ENCODE measurements at regions not wholly inside any gene's neighbourhood (a gene's known extent, or its start where the extent isn't known, plus 50 kb on each side); places are given as distances from the start of the nearest gene placed in this dataset.

- no peaks in the 10 kb centered on the region for H3K27me3 ChIP-seq (ENCODE audit: insufficient read depth)
- H3K27ac ChIP-seq (ENCODE audit: low read depth in 2 of 2, low read length in 1 of 2) = peak overlapping the region in 1 of 2 experiments; percentile 62; a peak in 2 of 4 replicates
- H3K9me3 ChIP-seq = no peaks in the 10 kb centered on the region
- H3K4me1 ChIP-seq (ENCODE audit: control insufficient read depth in 1 of 2, insufficient read depth in 2 of 2, low read depth in 1 of 2, low read length in 1 of 2) = peaks cover 0 to 47% of the 10 kb centered on the region in 2 experiments; a peak in 2 of 4 replicates
- H4K20me1 ChIP-seq (ENCODE audit: insufficient read depth) = no peaks in the 10 kb centered on the region
- no peak overlapping the region for H2AFZ ChIP-seq (ENCODE audit: low read depth)
- H3F3A ChIP-seq (replicated peaks; ENCODE audit: insufficient read depth) = no peaks in the 10 kb centered on the region
- CTCF ChIA-PET = interaction anchor here (1.1 kb wide), 2 partner anchors 14 to 492 kb away, joined by 3 read pairs; no protein-coding TSS in a partner anchor
- DNase-seq = no peak
- H3K9me2 ChIP-seq = no peaks in the 10 kb centered on the region
- TF ChIP-seq FOSL2 (IDR thresholded peaks at IDR 0.05; ENCODE audit: borderline replicate concordance, low read depth) (no peak), MXI1 (IDR thresholded peaks at IDR 0.05; ENCODE audit: low read depth, low read length) (0 out of 2 replicates have a peak, but pooled peaks have one; percentile 20), EP300 (IDR thresholded peaks at IDR 0.05; ENCODE audit: borderline replicate concordance in 1 of 2, low read depth in 1 of 2, low read length in 1 of 2) (peak in 1 of 2 experiments; percentile 18; a peak in 1 of 4 replicates), FOXM1 (IDR thresholded peaks at IDR 0.05; ENCODE audit: low read depth) (no peak), IRF3 (IDR thresholded peaks at IDR 0.05; ENCODE audit: low read depth, low read length) (no peak), FOXJ3 (CRISPR knock-in tag; IDR thresholded peaks at IDR 0.05) (no peak), TAF1 (IDR thresholded peaks at IDR 0.05; ENCODE audit: borderline replicate concordance, low read depth, low read length) (no peak), TCF12 (IDR thresholded peaks at IDR 0.05) (no peak), TEAD4 (IDR thresholded peaks at IDR 0.05; ENCODE audit: borderline replicate concordance, insufficient read depth) (no peak), RFX5 (IDR thresholded peaks at IDR 0.05; ENCODE audit: low read length) (no peak), YY1 (IDR thresholded peaks at IDR 0.05; ENCODE audit: low read depth) (no peak), NFIC (IDR thresholded peaks at IDR 0.05; ENCODE audit: borderline replicate concordance) (no peak)
- no peak overlapping the region for H3K9ac ChIP-seq
- WGBS (ENCODE audit: low lambda C conversion rate) = 41% methylated on average over 7 of the region's 11 CpGs
- H3K36me3 ChIP-seq (replicated peaks in 1 of 2; ENCODE audit: control insufficient read depth in 1 of 2, insufficient read depth in 2 of 2, low read length in 1 of 2) = no peaks in the 10 kb centered on the region
- no peak overlapping the region for H3K4me2 ChIP-seq
- H3K4me3 ChIP-seq (ENCODE audit: low read depth in 2 of 2, low read length in 1 of 2) = no peak overlapping the region
- POLR2A ChIA-PET = interaction anchor here (1.2 kb wide), 1 partner anchor 51 kb away, joined by 3 read pairs; no protein-coding TSS in a partner anchor
- H3K79me2 ChIP-seq (ENCODE audit: insufficient read depth) = no peaks in the 10 kb centered on the region
These were observed 213.9 kb upstream of the ZNF536 start for GRCh38 chr19:30158067-30158892.

DNA sequence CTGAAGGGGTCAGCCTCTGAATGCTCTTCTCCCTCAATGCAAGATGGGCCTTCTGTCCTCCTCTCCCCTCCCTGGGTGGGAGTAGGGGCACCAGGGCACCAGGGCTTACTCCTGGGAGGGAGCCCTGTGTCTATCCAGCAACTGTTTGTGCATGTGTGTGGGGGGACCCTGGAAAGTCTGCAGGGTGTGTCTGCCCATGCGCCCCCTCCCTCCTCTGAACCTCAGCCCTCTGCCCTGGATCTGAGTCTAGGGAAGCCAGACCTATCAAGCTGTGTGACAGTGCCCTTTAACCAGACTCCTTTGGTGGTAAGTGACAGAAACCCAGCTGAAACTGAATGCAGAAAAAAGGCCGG, 213.3 kb upstream of the ZNF536 start:
- Histone ChIP-seq H3K4me1 (ENCODE audit: control insufficient read depth in 1 of 2, insufficient read depth in 2 of 2, low read depth in 1 of 2, low read length in 1 of 2) (peaks cover 0 to 42% of the 10 kb centered on the region in 2 experiments; a peak in 2 of 4 replicates), H4K20me1 (ENCODE audit: insufficient read depth) (no peaks in the 10 kb centered on the region), H2AFZ (ENCODE audit: low read depth) (no peak overlapping the region), H3K9ac (no peak overlapping the region), H3F3A (replicated peaks; ENCODE audit: insufficient read depth) (no peaks in the 10 kb centered on the region), H3K27me3 (ENCODE audit: insufficient read depth) (no peaks in the 10 kb centered on the region), H3K27ac (ENCODE audit: low read depth in 2 of 2, low read length in 1 of 2) (peak overlapping the region in 1 of 2 experiments; percentile 62; a peak in 1 of 4 replicates), H3K9me2 (no peaks in the 10 kb centered on the region), H3K4me3 (ENCODE audit: low read depth in 2 of 2, low read length in 1 of 2) (no peak overlapping the region), H3K4me2 (no peak overlapping the region), H3K36me3 (replicated peaks in 1 of 2; ENCODE audit: control insufficient read depth in 1 of 2, insufficient read depth in 2 of 2, low read length in 1 of 2) (no peaks in the 10 kb centered on the region), H3K79me2 (ENCODE audit: insufficient read depth) (no peaks in the 10 kb centered on the region), H3K9me3 (no peaks in the 10 kb centered on the region)
- no peak for DNase-seq
- ChIA-PET CTCF (interaction anchor here (1.1 to 1.4 kb wide), 3 partner anchors 11 to 491 kb away, joined by 3 to 7 read pairs (median 3); no protein-coding TSS in a partner anchor), POLR2A (interaction anchor here (1.2 kb wide), 1 partner anchor 50 kb away, joined by 3 read pairs; no protein-coding TSS in a partner anchor)
- WGBS (ENCODE audit: low lambda C conversion rate) = 57% methylated on average over 1 of the region's 2 CpGs
- TF ChIP-seq YY1 (IDR thresholded peaks at IDR 0.05; ENCODE audit: low read depth) (no peak), IRF3 (IDR thresholded peaks at IDR 0.05; ENCODE audit: low read depth, low read length) (no peak), NRF1 (IDR thresholded peaks at IDR 0.05; ENCODE audit: low read depth, low read length) (no peak), EZH2phosphoT487 (IDR thresholded peaks at IDR 0.05; ENCODE audit: borderline replicate concordance, low read depth) (no peak), POLR2AphosphoS5 (IDR thresholded peaks at IDR 0.05; ENCODE audit: low read depth, low read length) (no peak)
- TF ChIP-seq, protein P1, sequence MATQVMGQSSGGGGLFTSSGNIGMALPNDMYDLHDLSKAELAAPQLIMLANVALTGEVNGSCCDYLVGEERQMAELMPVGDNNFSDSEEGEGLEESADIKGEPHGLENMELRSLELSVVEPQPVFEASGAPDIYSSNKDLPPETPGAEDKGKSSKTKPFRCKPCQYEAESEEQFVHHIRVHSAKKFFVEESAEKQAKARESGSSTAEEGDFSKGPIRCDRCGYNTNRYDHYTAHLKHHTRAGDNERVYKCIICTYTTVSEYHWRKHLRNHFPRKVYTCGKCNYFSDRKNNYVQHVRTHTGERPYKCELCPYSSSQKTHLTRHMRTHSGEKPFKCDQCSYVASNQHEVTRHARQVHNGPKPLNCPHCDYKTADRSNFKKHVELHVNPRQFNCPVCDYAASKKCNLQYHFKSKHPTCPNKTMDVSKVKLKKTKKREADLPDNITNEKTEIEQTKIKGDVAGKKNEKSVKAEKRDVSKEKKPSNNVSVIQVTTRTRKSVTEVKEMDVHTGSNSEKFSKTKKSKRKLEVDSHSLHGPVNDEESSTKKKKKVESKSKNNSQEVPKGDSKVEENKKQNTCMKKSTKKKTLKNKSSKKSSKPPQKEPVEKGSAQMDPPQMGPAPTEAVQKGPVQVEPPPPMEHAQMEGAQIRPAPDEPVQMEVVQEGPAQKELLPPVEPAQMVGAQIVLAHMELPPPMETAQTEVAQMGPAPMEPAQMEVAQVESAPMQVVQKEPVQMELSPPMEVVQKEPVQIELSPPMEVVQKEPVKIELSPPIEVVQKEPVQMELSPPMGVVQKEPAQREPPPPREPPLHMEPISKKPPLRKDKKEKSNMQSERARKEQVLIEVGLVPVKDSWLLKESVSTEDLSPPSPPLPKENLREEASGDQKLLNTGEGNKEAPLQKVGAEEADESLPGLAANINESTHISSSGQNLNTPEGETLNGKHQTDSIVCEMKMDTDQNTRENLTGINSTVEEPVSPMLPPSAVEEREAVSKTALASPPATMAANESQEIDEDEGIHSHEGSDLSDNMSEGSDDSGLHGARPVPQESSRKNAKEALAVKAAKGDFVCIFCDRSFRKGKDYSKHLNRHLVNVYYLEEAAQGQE (IDR thresholded peaks at IDR 0.05; ENCODE audit: low read depth, low read length) = no peak
- TF ChIP-seq, protein P2, sequence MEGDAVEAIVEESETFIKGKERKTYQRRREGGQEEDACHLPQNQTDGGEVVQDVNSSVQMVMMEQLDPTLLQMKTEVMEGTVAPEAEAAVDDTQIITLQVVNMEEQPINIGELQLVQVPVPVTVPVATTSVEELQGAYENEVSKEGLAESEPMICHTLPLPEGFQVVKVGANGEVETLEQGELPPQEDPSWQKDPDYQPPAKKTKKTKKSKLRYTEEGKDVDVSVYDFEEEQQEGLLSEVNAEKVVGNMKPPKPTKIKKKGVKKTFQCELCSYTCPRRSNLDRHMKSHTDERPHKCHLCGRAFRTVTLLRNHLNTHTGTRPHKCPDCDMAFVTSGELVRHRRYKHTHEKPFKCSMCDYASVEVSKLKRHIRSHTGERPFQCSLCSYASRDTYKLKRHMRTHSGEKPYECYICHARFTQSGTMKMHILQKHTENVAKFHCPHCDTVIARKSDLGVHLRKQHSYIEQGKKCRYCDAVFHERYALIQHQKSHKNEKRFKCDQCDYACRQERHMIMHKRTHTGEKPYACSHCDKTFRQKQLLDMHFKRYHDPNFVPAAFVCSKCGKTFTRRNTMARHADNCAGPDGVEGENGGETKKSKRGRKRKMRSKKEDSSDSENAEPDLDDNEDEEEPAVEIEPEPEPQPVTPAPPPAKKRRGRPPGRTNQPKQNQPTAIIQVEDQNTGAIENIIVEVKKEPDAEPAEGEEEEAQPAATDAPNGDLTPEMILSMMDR (IDR thresholded peaks at IDR 0.05) = no peak

Data from SK-N-SH (cell line).